ENCODE measurements at regions not wholly inside any gene's neighbourhood (a gene's known extent, or its start where the extent isn't known, plus 50 kb on each side); places are given as distances from the start of the nearest gene placed in this dataset.
"Not testable (repeated sequence)": the region's sequence is repeated elsewhere in the genome, so short reads cannot be mapped to it uniquely, and the experiment has no call there.

DNA sequence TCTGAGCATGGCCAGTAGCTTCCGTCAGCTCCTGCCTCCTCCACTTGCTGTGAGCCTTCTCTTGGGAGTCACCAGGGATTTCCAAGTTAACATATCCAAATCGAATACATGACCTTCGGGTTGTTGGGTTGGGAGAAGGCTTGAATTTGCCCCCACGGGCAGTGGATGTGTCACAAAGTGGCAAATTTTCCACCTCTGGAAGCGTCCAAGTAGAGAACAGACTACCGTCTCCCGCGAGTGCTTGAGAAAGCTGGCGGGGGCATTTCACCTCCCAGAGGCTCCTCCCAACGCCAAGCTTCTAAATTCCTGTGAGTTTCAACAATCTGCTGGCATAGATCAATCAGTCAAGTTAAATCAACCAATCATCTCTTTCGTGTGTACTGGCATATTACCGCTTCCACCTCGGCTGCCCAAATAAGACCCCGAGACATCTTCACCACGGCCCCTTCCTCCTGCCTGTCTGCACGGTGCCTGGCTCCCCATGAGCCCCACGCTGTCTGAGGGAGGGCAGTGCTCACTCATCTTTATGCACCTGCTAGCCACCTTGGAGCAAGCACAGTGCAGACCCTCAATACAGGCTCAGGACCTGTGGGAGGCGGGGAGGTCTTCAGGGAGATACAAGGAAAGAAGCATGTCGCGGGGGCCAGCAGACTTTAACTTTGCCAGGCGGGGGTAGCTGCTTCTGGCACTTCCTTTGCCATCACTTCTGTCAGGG is 79.1 kb downstream of the MRPL36 start:
- Histone ChIP-seq H3K4me1 (ENCODE audit: low read depth) (no peaks in the 10 kb centered on the region), H3K27ac (no peak overlapping the region), H3K9me3 (ENCODE audit: low read depth) (no peaks in the 10 kb centered on the region), H3K36me3 (no peaks in the 10 kb centered on the region), H3K27me3 (peaks cover 5% of the 10 kb centered on the region), H3K4me3 (no peak overlapping the region)
- DNase-seq (ENCODE audit: low read depth in 1 of 2, low spot score in 1 of 2), result no peak
- TF ChIP-seq, protein P1, sequence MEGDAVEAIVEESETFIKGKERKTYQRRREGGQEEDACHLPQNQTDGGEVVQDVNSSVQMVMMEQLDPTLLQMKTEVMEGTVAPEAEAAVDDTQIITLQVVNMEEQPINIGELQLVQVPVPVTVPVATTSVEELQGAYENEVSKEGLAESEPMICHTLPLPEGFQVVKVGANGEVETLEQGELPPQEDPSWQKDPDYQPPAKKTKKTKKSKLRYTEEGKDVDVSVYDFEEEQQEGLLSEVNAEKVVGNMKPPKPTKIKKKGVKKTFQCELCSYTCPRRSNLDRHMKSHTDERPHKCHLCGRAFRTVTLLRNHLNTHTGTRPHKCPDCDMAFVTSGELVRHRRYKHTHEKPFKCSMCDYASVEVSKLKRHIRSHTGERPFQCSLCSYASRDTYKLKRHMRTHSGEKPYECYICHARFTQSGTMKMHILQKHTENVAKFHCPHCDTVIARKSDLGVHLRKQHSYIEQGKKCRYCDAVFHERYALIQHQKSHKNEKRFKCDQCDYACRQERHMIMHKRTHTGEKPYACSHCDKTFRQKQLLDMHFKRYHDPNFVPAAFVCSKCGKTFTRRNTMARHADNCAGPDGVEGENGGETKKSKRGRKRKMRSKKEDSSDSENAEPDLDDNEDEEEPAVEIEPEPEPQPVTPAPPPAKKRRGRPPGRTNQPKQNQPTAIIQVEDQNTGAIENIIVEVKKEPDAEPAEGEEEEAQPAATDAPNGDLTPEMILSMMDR (IDR thresholded peaks at IDR 0.05; ENCODE audit: low read depth, low read length), result no peak

DNA sequence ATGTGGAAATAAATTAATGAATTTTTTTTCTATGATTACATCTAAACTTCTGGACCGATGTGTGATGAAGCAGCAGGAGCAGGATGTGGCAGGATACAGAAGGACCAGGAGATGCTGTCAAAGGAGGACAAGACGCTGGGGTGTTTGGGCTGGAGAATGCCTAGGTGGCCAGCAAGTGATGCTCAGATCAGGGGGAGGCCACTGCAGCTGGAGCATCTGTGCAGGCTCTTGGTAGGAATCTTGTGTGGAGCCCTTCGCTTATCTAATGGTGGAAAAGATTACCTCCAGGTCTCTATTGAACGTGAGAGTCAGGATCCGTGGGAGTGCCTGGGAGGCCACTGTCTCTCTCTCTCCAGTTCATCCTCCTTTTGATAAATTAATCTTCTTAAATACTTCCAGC is 79.8 kb downstream of the MRPL36 start:
- DNase-seq (ENCODE audit: low read depth in 1 of 2, low spot score in 1 of 2), result no peak

DNA sequence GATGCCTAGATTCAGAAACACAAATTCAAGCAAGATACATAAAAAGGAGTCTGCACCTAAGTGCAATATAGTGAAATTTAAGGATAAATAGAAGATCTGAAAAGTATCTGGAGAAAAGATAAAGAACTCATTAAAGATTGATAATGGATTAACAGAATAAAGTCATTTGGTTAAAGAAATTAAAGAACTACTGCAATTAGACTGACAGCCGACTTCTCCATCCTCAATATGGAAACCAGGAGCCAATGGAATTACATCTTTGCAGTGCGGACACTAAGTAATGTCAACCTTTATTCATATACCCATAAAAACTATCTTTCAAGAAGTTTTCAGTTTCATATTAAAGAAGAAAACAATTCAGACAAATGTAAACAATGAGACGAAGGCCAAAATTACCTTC is 81.0 kb downstream of the MRPL36 start:
- H3K27ac ChIP-seq, result no peak overlapping the region
- DNase-seq (ENCODE audit: low read depth in 1 of 2, low spot score in 1 of 2), result no peak
- no peak overlapping the region for H3K4me3 ChIP-seq
- TF ChIP-seq, protein P1 (IDR thresholded peaks at IDR 0.05; ENCODE audit: low read depth, low read length), result no peak
- no peaks in the 10 kb centered on the region for H3K4me1 ChIP-seq (ENCODE audit: low read depth)
- H3K9me3 ChIP-seq (ENCODE audit: low read depth), result no peaks in the 10 kb centered on the region
- no peaks in the 10 kb centered on the region for H3K36me3 ChIP-seq
- no peaks in the 10 kb centered on the region for H3K27me3 ChIP-seq

More for the DNA sequence above, 79.8 kb downstream of the MRPL36 start:
- Histone ChIP-seq H3K27me3 (peaks cover 3% of the 10 kb centered on the region), H3K4me3 (no peak overlapping the region), H3K4me1 (ENCODE audit: low read depth) (no peaks in the 10 kb centered on the region), H3K9me3 (ENCODE audit: low read depth) (no peaks in the 10 kb centered on the region), H3K36me3 (no peaks in the 10 kb centered on the region), H3K27ac (no peak overlapping the region)
- TF ChIP-seq, protein P1 (IDR thresholded peaks at IDR 0.05; ENCODE audit: low read depth, low read length), result no peak

DNA sequence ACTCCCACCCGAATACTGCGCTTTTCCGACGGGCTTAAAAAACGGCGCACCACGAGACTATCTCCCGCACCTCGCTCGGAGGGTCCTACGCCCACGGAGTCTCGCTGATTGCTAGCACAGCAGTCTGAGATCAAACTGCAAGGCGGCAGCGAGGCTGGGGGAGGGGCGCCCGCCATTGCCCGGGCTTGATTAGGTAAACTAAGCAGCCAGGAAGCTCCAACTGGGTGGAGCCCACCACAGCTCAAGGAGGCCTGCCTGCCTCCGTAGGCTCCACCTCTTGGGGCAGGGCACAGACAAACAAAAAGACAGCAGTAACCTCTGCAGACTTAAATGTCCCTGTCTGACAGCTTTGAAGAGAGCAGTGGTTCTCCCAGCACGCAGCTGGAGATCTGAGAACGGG is 89.5 kb downstream of the MRPL36 start:
- H3K9me3 ChIP-seq (ENCODE audit: low read depth); DNase-seq (ENCODE audit: low read depth in 1 of 2, low spot score in 1 of 2); H3K4me3 ChIP-seq; H3K27ac ChIP-seq; H3K36me3 ChIP-seq; H3K27me3 ChIP-seq: not testable (repeated sequence)
- H3K4me1 ChIP-seq (ENCODE audit: low read depth), result peaks cover 10% of the 10 kb centered on the region

DNA sequence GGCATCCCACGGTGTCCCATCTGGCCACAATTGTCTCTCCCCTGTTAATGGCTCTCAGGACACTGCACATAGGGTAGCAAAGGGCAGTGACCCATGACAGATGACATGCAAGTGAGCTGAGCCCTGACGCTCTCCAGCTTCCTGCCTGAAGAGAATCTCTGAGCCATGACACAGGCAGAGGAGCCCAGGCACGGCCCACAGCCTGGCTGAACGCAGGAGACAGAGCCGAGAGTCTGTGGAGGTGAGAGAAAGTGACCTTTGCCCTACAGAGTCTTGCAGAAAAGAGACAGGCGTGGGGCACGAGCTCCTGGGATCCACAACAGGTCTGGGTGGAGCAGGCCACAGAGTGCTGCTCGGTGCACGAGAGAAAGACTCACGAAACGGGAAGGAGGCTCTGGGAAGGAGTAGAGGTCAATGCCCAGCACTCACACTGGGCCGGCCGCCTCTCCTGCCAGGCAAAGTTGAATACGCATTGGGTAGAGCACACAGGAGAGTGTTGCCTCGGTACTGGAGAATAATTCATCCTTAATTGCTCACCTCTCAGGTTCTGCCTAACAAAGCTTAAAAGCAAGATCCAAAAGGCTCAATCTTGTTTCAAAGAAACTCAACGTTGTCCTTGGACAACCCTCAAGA is 90.3 kb downstream of the MRPL36 start:
- Histone ChIP-seq H3K9me3 (ENCODE audit: low read depth) (no peaks in the 10 kb centered on the region), H3K4me1 (ENCODE audit: low read depth) (peaks cover 10% of the 10 kb centered on the region), H3K36me3 (no peaks in the 10 kb centered on the region), H3K4me3 (no peak overlapping the region), H3K27me3 (no peaks in the 10 kb centered on the region), H3K27ac (no peak overlapping the region)
- TF ChIP-seq, protein P1 (IDR thresholded peaks at IDR 0.05; ENCODE audit: low read depth, low read length), result no peak
- peak in 1 of 2 donors; percentile 36 for DNase-seq (ENCODE audit: low read depth in 1 of 2, low spot score in 1 of 2)

DNA sequence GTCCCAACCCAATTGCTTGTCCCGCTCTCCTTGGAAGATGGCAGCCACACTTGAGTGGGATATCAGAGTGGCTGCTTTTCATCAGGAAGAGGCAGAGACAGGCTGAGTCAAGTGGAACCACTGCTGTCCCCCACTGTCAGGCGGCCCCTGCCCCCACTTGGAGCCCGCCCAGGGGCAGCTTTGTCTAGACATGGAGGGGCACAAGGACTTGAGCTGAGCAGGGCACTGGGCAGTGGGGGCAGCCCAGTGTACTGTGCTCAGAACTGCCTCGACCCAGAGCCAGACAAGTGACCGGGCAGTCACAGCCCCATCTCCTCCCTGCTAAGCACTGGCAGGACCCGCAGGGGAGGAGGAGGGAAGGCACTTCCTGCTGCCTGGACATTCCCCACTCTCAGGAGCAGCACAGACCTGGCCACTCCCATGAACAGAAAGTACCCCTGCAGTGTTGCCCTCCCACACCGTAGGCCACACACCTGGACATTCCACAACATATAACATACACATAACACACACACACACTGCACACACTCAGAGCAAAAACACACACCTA is 91.0 kb downstream of the MRPL36 start:
- Histone ChIP-seq H3K9me3 (ENCODE audit: low read depth) (no peaks in the 10 kb centered on the region), H3K27ac (no peak overlapping the region), H3K36me3 (no peaks in the 10 kb centered on the region), H3K4me3 (no peak overlapping the region), H3K4me1 (ENCODE audit: low read depth) (peaks cover 10% of the 10 kb centered on the region), H3K27me3 (no peaks in the 10 kb centered on the region)
- TF ChIP-seq, protein P1 (IDR thresholded peaks at IDR 0.05; ENCODE audit: low read depth, low read length), result no peak
- DNase-seq (ENCODE audit: low read depth in 1 of 2, low spot score in 1 of 2), result no peak

Data from cardiac muscle cell (in vitro differentiated cells and primary cell).